ENCODE measurements at regions not wholly inside any gene's neighbourhood (a gene's known extent, or its start where the extent isn't known, plus 50 kb on each side); places are given as distances from the start of the nearest gene placed in this dataset.
"Not testable (repeated sequence)": the region's sequence is repeated elsewhere in the genome, so short reads cannot be mapped to it uniquely, and the experiment has no call there.

GRCh38 chr12:64553689-64554088, 56.6 kb upstream of the RASSF3 start:
- TF ChIP-seq BHLHE40 (IDR thresholded peaks at IDR 0.05; ENCODE audit: borderline replicate concordance); L3MBTL2 (conservative IDR thresholded peaks at IDR 0.05); SP1 (IDR thresholded peaks at IDR 0.05); FOXM1 (IDR thresholded peaks at IDR 0.05; ENCODE audit: borderline replicate concordance); NFRKB (IDR thresholded peaks at IDR 0.05); ELF4 (IDR thresholded peaks at IDR 0.05); HDGF (IDR thresholded peaks at IDR 0.05; ENCODE audit: borderline replicate concordance); FOXK2 (IDR thresholded peaks at IDR 0.05); CTBP1 (IDR thresholded peaks at IDR 0.05; ENCODE audit: borderline replicate concordance); TARDBP (IDR thresholded peaks at IDR 0.05): not testable (repeated sequence)
- TF ChIP-seq ZNF384 (IDR thresholded peaks at IDR 0.05) = 0 out of 2 replicates have a peak, but pooled peaks have one; percentile 9
